ENCODE measurements at regions not wholly inside any gene's neighbourhood (a gene's known extent, or its start where the extent isn't known, plus 50 kb on each side); places are given as distances from the start of the nearest gene placed in this dataset.

DNA sequence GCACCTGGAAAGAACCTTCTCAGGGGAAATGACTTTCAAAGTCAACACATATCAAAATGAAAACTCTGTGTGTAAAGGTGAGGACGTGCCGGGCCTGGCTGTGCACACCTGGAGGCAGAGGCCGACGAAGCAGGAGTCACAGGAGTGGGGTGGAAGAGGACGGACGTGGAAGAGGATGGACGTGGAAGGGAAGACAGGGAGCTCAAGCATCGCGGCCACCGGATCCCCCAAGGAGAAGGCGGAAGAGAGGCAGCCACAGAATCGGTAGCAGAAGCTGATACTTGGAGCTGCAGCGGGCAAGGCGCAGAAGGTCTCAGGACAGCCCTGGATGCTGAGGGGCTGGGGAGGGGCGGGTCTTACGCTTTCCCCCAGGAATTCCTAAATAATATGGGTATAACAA lies 519.8 kb downstream of the BRD1 start:
- DNase-seq (ENCODE audit: low read depth in 1 of 2, low spot score in 1 of 2): no peak

DNA sequence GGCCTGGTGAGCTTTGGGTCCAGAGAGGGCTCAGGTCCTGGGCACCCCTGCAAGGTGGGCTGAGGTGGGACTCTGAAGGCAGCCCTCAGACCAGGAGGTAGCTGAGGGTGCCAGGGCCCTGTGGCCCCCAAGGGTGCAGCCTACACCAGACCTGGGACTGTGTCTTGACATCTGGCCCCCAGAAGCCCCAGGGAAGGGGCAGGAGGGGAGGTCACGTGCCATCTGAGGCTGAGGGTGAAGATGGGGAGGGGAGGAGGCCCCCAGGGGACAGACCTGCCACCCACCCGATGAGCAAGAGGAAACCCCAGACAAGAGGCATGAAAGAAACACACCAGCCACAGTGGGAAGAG lies 520.2 kb downstream of the BRD1 start:
- H3K9me3 ChIP-seq (ENCODE audit: low read depth): no peaks in the 10 kb centered on the region
- no peaks in the 10 kb centered on the region for H3K4me1 ChIP-seq (ENCODE audit: low read depth)
- TF ChIP-seq, protein P1, sequence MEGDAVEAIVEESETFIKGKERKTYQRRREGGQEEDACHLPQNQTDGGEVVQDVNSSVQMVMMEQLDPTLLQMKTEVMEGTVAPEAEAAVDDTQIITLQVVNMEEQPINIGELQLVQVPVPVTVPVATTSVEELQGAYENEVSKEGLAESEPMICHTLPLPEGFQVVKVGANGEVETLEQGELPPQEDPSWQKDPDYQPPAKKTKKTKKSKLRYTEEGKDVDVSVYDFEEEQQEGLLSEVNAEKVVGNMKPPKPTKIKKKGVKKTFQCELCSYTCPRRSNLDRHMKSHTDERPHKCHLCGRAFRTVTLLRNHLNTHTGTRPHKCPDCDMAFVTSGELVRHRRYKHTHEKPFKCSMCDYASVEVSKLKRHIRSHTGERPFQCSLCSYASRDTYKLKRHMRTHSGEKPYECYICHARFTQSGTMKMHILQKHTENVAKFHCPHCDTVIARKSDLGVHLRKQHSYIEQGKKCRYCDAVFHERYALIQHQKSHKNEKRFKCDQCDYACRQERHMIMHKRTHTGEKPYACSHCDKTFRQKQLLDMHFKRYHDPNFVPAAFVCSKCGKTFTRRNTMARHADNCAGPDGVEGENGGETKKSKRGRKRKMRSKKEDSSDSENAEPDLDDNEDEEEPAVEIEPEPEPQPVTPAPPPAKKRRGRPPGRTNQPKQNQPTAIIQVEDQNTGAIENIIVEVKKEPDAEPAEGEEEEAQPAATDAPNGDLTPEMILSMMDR (IDR thresholded peaks at IDR 0.05; ENCODE audit: low read depth, low read length): no peak
- no peak for DNase-seq (ENCODE audit: low read depth in 1 of 2, low spot score in 1 of 2)
- no peaks in the 10 kb centered on the region for H3K36me3 ChIP-seq
- H3K27me3 ChIP-seq: no peaks in the 10 kb centered on the region
- no peak overlapping the region for H3K27ac ChIP-seq
- no peak overlapping the region for H3K4me3 ChIP-seq

More for the DNA sequence above, 519.8 kb downstream of the BRD1 start:
- TF ChIP-seq, protein P1 (IDR thresholded peaks at IDR 0.05; ENCODE audit: low read depth, low read length): no peak
- H3K36me3 ChIP-seq: no peaks in the 10 kb centered on the region
- H3K27me3 ChIP-seq: no peaks in the 10 kb centered on the region
- H3K9me3 ChIP-seq (ENCODE audit: low read depth): no peaks in the 10 kb centered on the region
- no peaks in the 10 kb centered on the region for H3K4me1 ChIP-seq (ENCODE audit: low read depth)
- no peak overlapping the region for H3K4me3 ChIP-seq
- no peak overlapping the region for H3K27ac ChIP-seq

DNA sequence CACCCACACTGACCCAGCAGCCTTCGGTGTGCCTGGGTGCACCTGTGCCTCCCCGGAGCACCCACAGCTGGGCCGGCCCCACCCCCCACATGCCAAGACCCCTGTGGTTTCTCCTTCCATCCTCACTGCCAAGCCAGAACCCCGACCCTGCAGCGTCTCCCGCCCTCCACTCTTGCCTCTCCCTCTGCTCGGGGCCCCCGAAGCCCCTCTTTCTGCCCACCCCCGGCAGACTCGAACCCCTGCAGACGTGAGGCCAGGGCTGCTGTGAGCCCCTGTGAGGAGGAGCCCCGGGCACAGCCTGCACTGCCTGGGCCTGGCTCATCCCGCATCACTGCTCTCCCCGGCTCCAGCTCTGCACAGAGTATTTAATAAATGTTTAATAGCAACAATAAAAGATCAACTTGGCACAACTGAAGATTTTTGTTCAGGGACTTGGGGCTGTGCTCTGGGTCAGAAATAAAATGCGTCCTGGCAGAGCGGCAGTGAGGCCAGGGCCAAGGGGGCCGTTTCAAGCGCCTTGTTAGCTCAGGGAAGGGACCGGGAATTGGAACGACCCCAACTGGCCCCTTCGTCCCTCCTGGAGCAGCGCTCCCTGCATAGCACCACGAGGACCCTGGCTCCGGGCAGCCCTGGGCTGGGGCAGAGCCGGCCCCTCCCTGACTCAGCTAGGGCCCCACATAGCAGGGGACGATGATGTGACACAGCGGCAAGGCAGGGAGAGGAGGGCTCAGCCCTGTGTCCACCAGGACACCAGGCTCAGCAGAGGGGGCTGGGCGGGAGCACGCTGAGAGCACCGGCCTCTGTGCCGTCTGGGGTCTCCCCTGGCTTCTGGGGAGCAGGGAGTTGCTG lies 520.8 kb downstream of the BRD1 start:
- Histone ChIP-seq H3K4me1 (ENCODE audit: low read depth) (no peaks in the 10 kb centered on the region), H3K27me3 (no peaks in the 10 kb centered on the region), H3K36me3 (no peaks in the 10 kb centered on the region), H3K4me3 (no peak overlapping the region), H3K27ac (no peak overlapping the region), H3K9me3 (ENCODE audit: low read depth) (no peaks in the 10 kb centered on the region)
- TF ChIP-seq, protein P1 (IDR thresholded peaks at IDR 0.05; ENCODE audit: low read depth, low read length): no peak
- DNase-seq (ENCODE audit: low read depth in 1 of 2, low spot score in 1 of 2): no peak

DNA sequence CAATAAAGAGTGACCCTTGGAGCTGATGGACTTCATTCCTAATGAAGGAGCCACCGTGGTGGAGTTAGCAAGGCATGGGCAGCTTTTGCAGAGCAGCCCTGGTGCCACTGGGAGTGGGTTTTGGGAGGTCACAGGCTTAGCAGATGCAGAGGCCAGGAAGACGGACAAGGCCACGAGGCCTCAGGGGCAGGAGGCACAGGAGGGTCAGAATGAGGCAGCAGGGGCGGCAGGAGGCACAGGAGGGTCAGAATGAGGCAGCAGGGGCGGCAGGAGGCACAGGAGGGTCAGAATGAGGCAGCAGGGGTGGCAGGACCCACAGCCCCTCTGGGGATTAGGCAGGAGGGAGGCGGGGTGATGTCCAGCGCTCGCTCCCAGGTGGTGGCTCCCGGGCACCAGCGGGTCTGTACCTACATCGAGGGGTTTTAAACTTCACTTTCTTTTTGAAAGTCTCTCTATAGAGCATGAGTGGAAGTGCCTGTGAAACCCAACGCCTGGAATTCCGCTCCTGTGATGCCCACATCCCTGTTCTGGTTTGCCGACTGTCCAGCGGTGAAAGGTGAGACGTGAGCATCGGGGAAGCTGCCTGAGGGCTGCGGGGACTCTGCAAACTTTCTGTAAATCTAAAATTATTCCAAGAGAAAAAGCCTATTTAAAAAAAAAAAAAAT lies 521.6 kb downstream of the BRD1 start:
- no peaks in the 10 kb centered on the region for H3K4me1 ChIP-seq (ENCODE audit: low read depth)
- no peak overlapping the region for H3K27ac ChIP-seq
- no peaks in the 10 kb centered on the region for H3K27me3 ChIP-seq
- TF ChIP-seq, protein P1 (IDR thresholded peaks at IDR 0.05; ENCODE audit: low read depth, low read length): no peak
- no peaks in the 10 kb centered on the region for H3K9me3 ChIP-seq (ENCODE audit: low read depth)
- no peak overlapping the region for H3K4me3 ChIP-seq
- DNase-seq (ENCODE audit: low read depth in 1 of 2, low spot score in 1 of 2): no peak
- no peaks in the 10 kb centered on the region for H3K36me3 ChIP-seq

DNA sequence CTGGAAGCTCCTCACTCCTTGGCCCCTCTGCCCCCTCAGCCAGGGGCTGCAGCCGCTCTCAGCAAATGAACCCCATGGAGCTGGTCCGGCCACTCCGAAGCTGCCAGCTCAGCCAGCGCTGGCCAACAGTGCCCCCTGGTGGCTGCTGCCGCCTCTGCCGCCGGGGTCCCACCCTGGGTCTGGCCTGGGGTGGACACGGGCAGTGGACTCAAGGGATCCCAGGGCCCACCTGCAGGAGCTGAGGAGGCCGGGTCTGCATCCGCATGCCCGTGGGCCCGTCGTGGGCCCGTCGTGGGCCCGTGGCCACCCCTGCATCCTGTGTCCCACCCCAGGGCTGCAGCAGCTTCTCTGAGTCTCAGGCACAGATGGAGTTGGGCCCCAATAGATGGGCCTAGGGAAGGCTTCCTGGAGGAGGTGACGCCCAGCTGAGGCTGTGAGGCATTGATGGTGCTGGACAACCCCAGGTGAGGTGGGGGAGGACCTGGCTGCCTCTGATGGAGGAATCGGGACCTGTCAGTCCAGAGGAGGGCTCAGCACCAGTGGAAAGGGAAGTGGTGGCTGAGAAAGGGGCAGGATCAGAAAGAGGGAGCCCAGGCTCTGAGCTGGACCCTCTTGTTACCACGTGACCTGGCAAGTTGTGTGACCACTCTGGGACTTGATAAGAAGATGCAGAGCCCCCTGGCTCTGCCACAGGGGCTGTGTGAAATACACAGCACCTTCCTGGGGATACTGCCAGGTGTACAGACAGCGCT lies 522.3 kb downstream of the BRD1 start:
- Histone ChIP-seq H3K27me3 (no peaks in the 10 kb centered on the region), H3K27ac (no peak overlapping the region), H3K4me3 (no peak overlapping the region), H3K4me1 (ENCODE audit: low read depth) (no peaks in the 10 kb centered on the region), H3K36me3 (no peaks in the 10 kb centered on the region), H3K9me3 (ENCODE audit: low read depth) (no peaks in the 10 kb centered on the region)
- peak; percentile 6 to 78 for DNase-seq (ENCODE audit: low read depth in 1 of 2, low spot score in 1 of 2)
- TF ChIP-seq, protein P1 (IDR thresholded peaks at IDR 0.05; ENCODE audit: low read depth, low read length): peak; percentile 50
